GM20000 (cell line): ENCODE measurements at regions not wholly inside any gene's neighbourhood (a gene's known extent, or its start where the extent isn't known, plus 50 kb on each side); places are given as distances from the start of the nearest gene placed in this dataset.
"Not testable (repeated sequence)": the region's sequence is repeated elsewhere in the genome, so short reads cannot be mapped to it uniquely, and the experiment has no call there.

Experiments used
- DNase-seq: peaks from one replicate; pipeline ENCODE4 v3.0.0; 2012; ENCODE audit warnings: low spot score
- TF ChIP-seq, protein P1 (sequence below): IDR thresholded peaks from 2 replicates; pipeline ENCODE4 v1.5.1; 2012; ENCODE audit warnings: mild to moderate bottlenecking, control low read depth; ENCODE audit errors: extremely low read depth, missing control alignments

DNA sequence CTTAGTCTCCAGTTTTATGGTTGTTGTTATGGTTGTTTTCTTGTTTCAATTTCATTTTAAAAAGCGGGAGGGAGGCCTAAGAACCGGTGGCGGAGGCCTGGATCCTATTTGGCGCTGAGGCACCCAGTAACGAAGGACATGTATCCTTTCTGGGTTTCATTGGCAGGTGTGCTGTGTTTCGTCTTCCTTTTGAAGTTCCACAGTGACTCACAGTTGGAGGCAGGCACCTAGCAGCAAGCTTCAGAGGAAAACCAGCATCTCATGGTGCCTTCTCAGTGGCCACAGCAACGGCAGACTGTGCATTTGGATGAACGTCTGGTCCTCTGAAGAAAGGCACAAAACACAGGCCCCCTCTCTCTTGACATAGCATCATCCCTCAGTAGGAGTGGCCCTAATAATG, 697.2 kb downstream of the EFNB2 start:
- TF ChIP-seq, protein P1, sequence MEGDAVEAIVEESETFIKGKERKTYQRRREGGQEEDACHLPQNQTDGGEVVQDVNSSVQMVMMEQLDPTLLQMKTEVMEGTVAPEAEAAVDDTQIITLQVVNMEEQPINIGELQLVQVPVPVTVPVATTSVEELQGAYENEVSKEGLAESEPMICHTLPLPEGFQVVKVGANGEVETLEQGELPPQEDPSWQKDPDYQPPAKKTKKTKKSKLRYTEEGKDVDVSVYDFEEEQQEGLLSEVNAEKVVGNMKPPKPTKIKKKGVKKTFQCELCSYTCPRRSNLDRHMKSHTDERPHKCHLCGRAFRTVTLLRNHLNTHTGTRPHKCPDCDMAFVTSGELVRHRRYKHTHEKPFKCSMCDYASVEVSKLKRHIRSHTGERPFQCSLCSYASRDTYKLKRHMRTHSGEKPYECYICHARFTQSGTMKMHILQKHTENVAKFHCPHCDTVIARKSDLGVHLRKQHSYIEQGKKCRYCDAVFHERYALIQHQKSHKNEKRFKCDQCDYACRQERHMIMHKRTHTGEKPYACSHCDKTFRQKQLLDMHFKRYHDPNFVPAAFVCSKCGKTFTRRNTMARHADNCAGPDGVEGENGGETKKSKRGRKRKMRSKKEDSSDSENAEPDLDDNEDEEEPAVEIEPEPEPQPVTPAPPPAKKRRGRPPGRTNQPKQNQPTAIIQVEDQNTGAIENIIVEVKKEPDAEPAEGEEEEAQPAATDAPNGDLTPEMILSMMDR = no peak

DNA sequence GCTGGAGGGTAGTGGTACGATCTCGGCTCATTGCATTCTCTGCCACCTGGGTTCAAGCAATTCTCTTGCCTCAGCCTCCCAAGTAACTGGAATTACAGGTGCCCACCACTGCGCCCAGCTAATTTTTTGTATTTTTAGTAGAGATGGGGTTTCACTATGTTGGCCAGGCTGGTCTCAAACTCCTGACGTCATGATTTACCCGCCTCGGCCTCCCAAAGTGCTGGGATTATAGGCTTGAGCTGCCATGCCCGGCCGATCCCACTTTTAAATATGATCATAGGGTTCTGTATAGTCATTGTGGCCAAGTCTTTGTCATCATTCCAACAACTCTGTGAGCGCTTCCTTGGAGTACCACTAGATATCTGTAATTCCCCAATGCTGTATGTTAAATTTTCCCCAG, 698.2 kb downstream of the EFNB2 start:
- not testable (repeated sequence) for DNase-seq

More for the DNA sequence above, 697.2 kb downstream of the EFNB2 start:
- DNase-seq = no peak

DNA sequence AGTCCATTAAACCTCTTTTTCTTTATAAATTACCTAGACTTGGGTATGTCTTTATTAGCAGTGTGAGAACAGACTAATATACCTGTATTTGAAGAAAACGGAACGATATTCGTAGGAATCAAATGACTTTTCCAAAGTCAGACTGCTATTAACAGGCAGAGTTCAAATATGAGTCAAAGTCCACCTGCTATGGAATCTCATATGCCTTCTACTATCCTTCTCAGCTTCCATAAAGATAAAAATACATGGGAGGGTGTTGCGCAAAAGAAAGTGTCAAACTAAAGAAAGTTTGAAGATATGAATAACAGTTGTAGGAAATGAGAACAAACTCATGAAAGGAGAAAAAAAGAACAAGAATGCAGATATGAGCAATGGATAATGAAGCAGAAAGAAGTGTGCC, 704.6 kb downstream of the EFNB2 start:
- no peak for DNase-seq
- TF ChIP-seq, protein P1 = no peak

DNA sequence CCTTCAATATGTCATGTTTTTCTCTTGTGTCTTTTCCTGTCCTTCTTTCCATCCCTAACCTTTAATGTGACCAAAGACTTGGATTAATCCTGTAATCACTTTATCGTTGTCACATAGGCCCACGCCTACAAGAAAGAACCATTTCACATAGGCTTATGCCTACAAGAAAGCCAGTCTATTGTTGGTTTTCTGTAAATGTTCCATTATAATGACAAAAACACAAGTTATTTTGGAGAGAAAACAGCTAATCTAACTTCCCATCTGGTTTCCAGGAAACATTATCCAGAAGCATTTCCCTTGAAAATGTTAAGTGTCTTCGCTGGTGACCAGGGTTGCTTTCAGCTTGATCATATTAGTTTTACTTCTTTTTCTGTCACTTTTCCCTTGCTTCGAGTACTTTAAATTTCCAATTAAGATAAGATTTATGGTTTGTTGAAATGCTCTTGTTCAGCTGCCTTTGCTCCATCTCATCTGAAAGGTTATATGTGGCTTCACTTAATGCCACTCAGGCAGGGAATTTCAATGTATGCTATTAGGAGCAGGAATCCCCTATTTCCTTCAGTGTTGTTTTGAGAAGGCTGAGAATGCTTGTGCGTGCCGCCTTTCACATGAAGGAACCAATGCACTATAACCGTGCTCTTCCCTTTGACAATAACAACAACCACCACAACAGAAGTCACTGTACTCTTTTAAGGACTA, 708.2 kb downstream of the EFNB2 start:
- TF ChIP-seq, protein P1 = no peak
- DNase-seq = no peak

DNA sequence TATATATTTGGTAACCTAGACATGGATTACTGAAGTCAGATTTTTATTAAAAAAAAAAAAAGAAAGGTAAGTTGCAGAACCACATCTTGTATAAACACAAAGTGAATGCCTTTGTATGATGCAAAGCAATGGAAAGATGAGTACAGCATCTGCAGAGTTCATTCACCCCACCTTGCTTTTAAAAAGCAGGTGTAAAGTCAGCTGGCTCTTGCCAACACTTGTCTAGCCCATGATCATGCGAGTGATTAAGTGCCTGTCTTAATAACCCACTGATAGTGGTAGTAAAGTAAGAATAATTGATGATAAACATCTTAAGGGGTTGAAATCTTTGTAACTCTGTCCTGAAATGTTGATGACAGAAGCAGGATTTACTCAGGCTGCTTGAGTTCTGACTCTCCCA, 710.4 kb downstream of the EFNB2 start:
- no peak for DNase-seq
- TF ChIP-seq, protein P1 = no peak

DNA sequence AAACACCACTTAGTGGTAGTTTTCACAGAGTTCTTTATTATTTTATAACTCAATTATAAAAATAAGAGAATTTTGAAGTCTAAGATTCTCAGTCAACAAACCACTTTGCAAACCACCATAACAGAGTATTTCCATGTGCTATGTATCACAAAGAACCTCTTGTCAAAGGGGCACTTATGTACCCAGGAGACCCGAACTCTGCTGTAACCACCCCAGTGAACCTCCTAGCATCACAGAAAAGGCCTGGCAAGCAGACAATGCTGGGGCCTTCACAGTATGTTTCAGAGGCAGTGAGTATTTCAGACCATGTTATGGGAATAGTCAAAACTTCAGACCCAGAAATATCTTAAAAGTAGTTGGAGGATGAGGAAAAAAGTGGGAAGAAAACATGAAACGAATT, 714.1 kb downstream of the EFNB2 start:
- TF ChIP-seq, protein P1 = no peak
- no peak for DNase-seq

DNA sequence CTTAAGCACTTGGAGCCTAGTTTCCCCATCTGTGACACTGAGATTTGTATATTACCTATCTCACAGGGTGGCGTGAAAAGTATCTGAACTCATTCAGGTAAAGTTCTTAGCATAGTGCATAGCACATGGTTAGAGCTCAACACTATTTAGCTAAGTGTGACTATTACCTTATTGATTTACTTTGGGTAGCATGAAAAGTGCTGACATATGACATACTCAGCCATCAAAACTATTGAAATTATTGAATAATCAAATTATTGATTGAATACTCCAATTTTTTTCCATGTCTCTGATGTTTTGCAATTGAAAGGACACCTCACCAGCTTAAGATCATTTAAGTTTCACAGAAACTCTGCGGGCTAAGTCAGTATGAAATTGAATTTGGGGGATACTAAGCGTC, 715.0 kb downstream of the EFNB2 start:
- TF ChIP-seq, protein P1 = no peak
- no peak for DNase-seq

DNA sequence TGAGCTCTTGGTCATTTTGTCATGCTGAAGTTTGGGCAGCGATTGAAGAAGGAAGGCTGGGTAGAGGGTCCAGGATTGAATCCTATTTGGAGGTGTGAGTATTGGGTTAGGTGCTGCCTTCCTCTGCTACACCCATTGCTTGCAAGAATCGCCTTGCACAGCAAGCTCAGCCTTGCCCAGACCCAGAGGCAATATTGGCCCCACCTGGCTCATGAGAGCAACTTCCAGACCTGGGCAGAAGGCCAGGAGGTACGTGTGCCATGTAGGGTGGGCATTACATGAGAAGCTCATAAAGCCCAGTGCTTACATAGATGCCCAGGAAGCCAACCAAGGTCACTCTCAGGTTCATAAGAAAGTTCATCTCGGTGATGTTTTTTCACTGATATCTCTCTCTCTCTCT, 718.0 kb downstream of the EFNB2 start:
- no peak for DNase-seq
- TF ChIP-seq, protein P1 = no peak
